PC-9 (cell line): ENCODE measurements at regions not wholly inside any gene's neighbourhood (a gene's known extent, or its start where the extent isn't known, plus 50 kb on each side); places are given as distances from the start of the nearest gene placed in this dataset.

Experiments used
- BruUV-seq: library from RNA; stranded (reverse); fragments of 400-500 nt; replicated peaks from 2 replicates; lab custom pipeline; 2021; lab: Mats Ljungman, UMichigan
- CTCF ChIA-PET: fragments of 300-600 bp; sonication (Branson Sonifier 250); formaldehyde crosslinking; loops from one replicate; lab custom pipeline; 2022; ENCODE audit warnings: antibody characterized with exemption; lab: Charles Lee
- POLR2A ChIA-PET: fragments of 300-600 bp; sonication (Branson Sonifier 250); formaldehyde crosslinking; loops from one replicate; lab custom pipeline; 2022; ENCODE audit warnings: antibody characterized with exemption; ENCODE audit not compliant: unreplicated experiment; lab: Charles Lee
- DNase-seq, 2 experiments: peaks; one replicate each; pipeline versions ENCODE4 v3.0.0 to v3.0.0-alpha.2; 2015 to 2022; ENCODE audit warnings: mixed read lengths in 1 of 2
- H2AFZ ChIP-seq: fragments of 200-600 bp; sonication (generic); 2 replicates; pipeline ENCODE4 v1.8.1; 2017; ENCODE audit warnings: antibody characterized with exemption
- H3F3A ChIP-seq: fragments of 200-600 bp; sonication (generic); 2 replicates; pipeline ENCODE4 v1.8.1; 2017; ENCODE audit warnings: antibody characterized with exemption, mild to moderate bottlenecking, low read depth; ENCODE audit not compliant: insufficient read depth
- H3K27ac ChIP-seq: fragments of 200-600 bp; sonication (generic); 2 replicates; pipeline ENCODE4 v1.6.1; 2016; ENCODE audit warnings: mixed run types
- H3K27me3 ChIP-seq: fragments of 200-600 bp; sonication (generic); 2 replicates; pipeline ENCODE4 v1.6.1; 2016; ENCODE audit warnings: low read depth, mixed run types; ENCODE audit not compliant: insufficient read depth
- H3K36me3 ChIP-seq: fragments of 200-600 bp; sonication (generic); 2 replicates; pipeline ENCODE4 v1.6.1; 2016; ENCODE audit warnings: low read depth, mixed run types
- H3K4me1 ChIP-seq: fragments of 200-600 bp; sonication (generic); replicated peaks from 2 replicates; pipeline ENCODE4 v1.6.1; 2016; ENCODE audit warnings: mixed run types; ENCODE audit not compliant: insufficient read depth
- H3K4me2 ChIP-seq: fragments of 200-600 bp; sonication (generic); 2 replicates; pipeline ENCODE4 v1.6.1; 2017; ENCODE audit warnings: mixed run types
- H3K4me3 ChIP-seq: fragments of 200-600 bp; sonication (generic); 2 replicates; pipeline ENCODE4 v1.6.1; 2016; ENCODE audit warnings: mixed run types
- H3K79me2 ChIP-seq: fragments of 200-600 bp; sonication (generic); 2 replicates; pipeline ENCODE4 v1.6.1; 2017; ENCODE audit warnings: low read depth, mixed run types
- H3K9me2 ChIP-seq: fragments of 200-600 bp; sonication (generic); 2 replicates; pipeline ENCODE4 v1.8.1; 2017; ENCODE audit warnings: mild to moderate bottlenecking; ENCODE audit not compliant: insufficient read depth
- H3K9me3 ChIP-seq: fragments of 200-600 bp; sonication (generic); 2 replicates; pipeline ENCODE4 v1.8.1; 2016; ENCODE audit warnings: low read depth; ENCODE audit not compliant: insufficient read depth
- H4K20me1 ChIP-seq: fragments of 200-600 bp; sonication (generic); 2 replicates; pipeline ENCODE4 v1.8.1; 2017; ENCODE audit not compliant: insufficient read depth
- CTCF ChIP-seq: fragments of 200-600 bp; sonication (generic); conservative IDR thresholded peaks from 2 replicates; pipeline ENCODE4 v1.6.1; 2017; ENCODE audit warnings: mixed run types, antibody characterized with exemption, mild to moderate bottlenecking, moderate library complexity
- EZH2 ChIP-seq: fragments of 200-600 bp; sonication (generic); IDR thresholded peaks from 2 replicates; pipeline ENCODE4 v1.8.0; 2017; ENCODE audit warnings: antibody characterized with exemption, low read depth
- intact Hi-C: fragments of 100-400 bp; cut with micrococcal nuclease; formaldehyde crosslinking; loops from one replicate; pipeline ENCODE4 v1.10.0; 2022; ENCODE audit not compliant: unreplicated experiment

- Histone ChIP-seq H3K27ac (no peak overlapping the region), H3F3A (no peaks in the 10 kb centered on the region), H3K9me2 (no peaks in the 10 kb centered on the region), H3K27me3 (peaks cover 14% of the 10 kb centered on the region; the same call in 1 of the 2 replicates), H4K20me1 (no peaks in the 10 kb centered on the region), H3K4me1 (no peaks in the 10 kb centered on the region), H3K4me3 (no peak overlapping the region), H3K79me2 (no peaks in the 10 kb centered on the region), H3K36me3 (no peaks in the 10 kb centered on the region), H2AFZ (no peak overlapping the region), H3K4me2 (no peak overlapping the region), H3K9me3 (no peaks in the 10 kb centered on the region)
- ChIA-PET CTCF (no interaction called here), POLR2A (no interaction called here)
- no peak for DNase-seq
- intact Hi-C loops, result no loop called here
- TF ChIP-seq EZH2 (no peak), CTCF (no peak)
- no TSS peak for BruUV-seq
Observed at GRCh38 chr17:33910200-33910857, 344.8 kb upstream of the CCL2 start.

GRCh38 chr17:33914125-33914524, 341.0 kb upstream of the CCL2 start:
- H3F3A ChIP-seq, result no peaks in the 10 kb centered on the region
- H4K20me1 ChIP-seq, result no peaks in the 10 kb centered on the region
- DNase-seq, result no peak
- POLR2A ChIA-PET, result no interaction called here
- no TSS peak for BruUV-seq
- no peak overlapping the region for H3K4me2 ChIP-seq
- no peaks in the 10 kb centered on the region for H3K36me3 ChIP-seq
- 0 out of 2 replicates have a peak, but pooled peaks cover 8% of the 10 kb centered on the region for H3K27me3 ChIP-seq
- no peaks in the 10 kb centered on the region for H3K4me1 ChIP-seq
- H2AFZ ChIP-seq, result no peak overlapping the region
- H3K79me2 ChIP-seq, result no peaks in the 10 kb centered on the region
- H3K9me3 ChIP-seq, result no peaks in the 10 kb centered on the region
- no peaks in the 10 kb centered on the region for H3K9me2 ChIP-seq
- H3K4me3 ChIP-seq, result no peak overlapping the region
- no peak overlapping the region for H3K27ac ChIP-seq
- TF ChIP-seq EZH2 (no peak), CTCF (no peak)
- CTCF ChIA-PET, result no interaction called here
- intact Hi-C loops, result no loop called here

GRCh38 chr17:33922971-33923370, 332.1 kb upstream of the CCL2 start:
- no peak for TF ChIP-seq EZH2
- peaks cover 5% of the 10 kb centered on the region; the same call in 1 of the 2 replicates for H3K4me1 ChIP-seq
- H2AFZ ChIP-seq, result no peak overlapping the region
- no peaks in the 10 kb centered on the region for H3K36me3 ChIP-seq
- H3F3A ChIP-seq, result no peaks in the 10 kb centered on the region
- ChIA-PET CTCF (no interaction called here), POLR2A (no interaction called here)
- no peak overlapping the region for H3K4me3 ChIP-seq
- H3K9me2 ChIP-seq, result no peaks in the 10 kb centered on the region
- no peaks in the 10 kb centered on the region for H4K20me1 ChIP-seq
- no peaks in the 10 kb centered on the region for H3K79me2 ChIP-seq
- BruUV-seq, result no TSS peak
- peaks cover 4% of the 10 kb centered on the region; the same call in 1 of the 2 replicates for H3K27me3 ChIP-seq
- no peak overlapping the region for H3K4me2 ChIP-seq
- no peak for DNase-seq
- H3K27ac ChIP-seq, result no peak overlapping the region
- no peaks in the 10 kb centered on the region for H3K9me3 ChIP-seq
- intact Hi-C loops, result no loop called here

- no peaks in the 10 kb centered on the region for H3F3A ChIP-seq
- no peak overlapping the region for H3K4me2 ChIP-seq
- H3K4me3 ChIP-seq, result no peak overlapping the region
- H3K79me2 ChIP-seq, result no peaks in the 10 kb centered on the region
- intact Hi-C loops, result no loop called here
- no peaks in the 10 kb centered on the region for H3K9me2 ChIP-seq
- no TSS peak for BruUV-seq
- ChIA-PET POLR2A (no interaction called here), CTCF (no interaction called here)
- H3K9me3 ChIP-seq, result no peaks in the 10 kb centered on the region
- no peak for DNase-seq
- H4K20me1 ChIP-seq, result no peaks in the 10 kb centered on the region
- H3K27ac ChIP-seq, result no peak overlapping the region
- no peak overlapping the region for H2AFZ ChIP-seq
- H3K36me3 ChIP-seq, result no peaks in the 10 kb centered on the region
- no peak for TF ChIP-seq CTCF
- TF ChIP-seq EZH2, result no peak
- peaks cover 6% of the 10 kb centered on the region for H3K27me3 ChIP-seq
- peaks cover 5% of the 10 kb centered on the region; the same call in 1 of the 2 replicates for H3K4me1 ChIP-seq
Observed at GRCh38 chr17:33924104-33924503, 331.0 kb upstream of the CCL2 start.
